CD4-positive, alpha-beta memory T cell (primary cell): ENCODE measurements at regions not wholly inside any gene's neighbourhood (a gene's known extent, or its start where the extent isn't known, plus 50 kb on each side); places are given as distances from the start of the nearest gene placed in this dataset.
"Not testable (repeated sequence)": the region's sequence is repeated elsewhere in the genome, so short reads cannot be mapped to it uniquely, and the experiment has no call there.

Experiments used
- CTCF ChIA-PET: fragments of 350-600 bp; sonication (Branson Sonifier 250); formaldehyde crosslinking; loops from one replicate; lab custom pipeline; 2021; ENCODE audit warnings: inconsistent platforms; ENCODE audit not compliant: partially characterized antibody; lab: Charles Lee
- POLR2A ChIA-PET: fragments of 350-600 bp; sonication (Branson Sonifier 250); formaldehyde crosslinking; loops from one replicate; lab custom pipeline; 2021; ENCODE audit not compliant: partially characterized antibody; lab: Charles Lee
- DNase-seq, 5 donors: peaks; one replicate each; pipeline versions ENCODE4 v3.0.0 to v3.0.0-alpha.2; 2020 to 2022; ENCODE audit warnings: mixed read lengths in 1 of 5
- H3K27ac ChIP-seq: one replicate; pipeline ENCODE4 v1.7.0; 2013; ENCODE audit warnings: low read depth, low read length
- H3K27me3 ChIP-seq: 2 replicates; pipeline ENCODE4 v1.7.0; 2013; ENCODE audit warnings: mild to moderate bottlenecking, low read length, moderate library complexity; ENCODE audit not compliant: insufficient read depth
- H3K36me3 ChIP-seq: 2 replicates; pipeline ENCODE4 v1.7.0; 2013; ENCODE audit warnings: mild to moderate bottlenecking, low read length, moderate library complexity; ENCODE audit not compliant: insufficient read depth
- H3K4me1 ChIP-seq: 2 replicates; pipeline ENCODE4 v1.7.0; 2013; ENCODE audit warnings: mild to moderate bottlenecking, low read length, moderate library complexity; ENCODE audit not compliant: insufficient read depth
- H3K4me3 ChIP-seq, 2 donors: one replicate each; pipeline ENCODE4 v1.7.0; 2013; ENCODE audit warnings: low read length in 2 of 2, mild to moderate bottlenecking in 1 of 2
- H3K9me3 ChIP-seq, 2 donors: one replicate each; pipeline ENCODE4 v1.7.0; 2013; ENCODE audit warnings: low read length in 2 of 2, control low read depth in 1 of 2; ENCODE audit not compliant: control insufficient read depth in 1 of 2
- H3K27ac Mint-ChIP-seq, 7 donors: one replicate each; pipeline ENCODE4 v1.8.0; 2020 to 2021; ENCODE audit warnings: mixed read lengths in 7 of 7, mild to moderate bottlenecking in 6 of 7, inconsistent platforms in 3 of 7, moderate library complexity in 3 of 7
- H3K27me3 Mint-ChIP-seq, 2 donors: one replicate each; pipeline ENCODE4 v1.8.0; 2020 to 2021; ENCODE audit warnings: mixed read lengths in 2 of 2
- H3K36me3 Mint-ChIP-seq, 2 donors: one replicate each; pipeline ENCODE4 v1.8.0; 2020 to 2021; ENCODE audit warnings: mixed read lengths in 2 of 2, inconsistent platforms in 1 of 2, mild to moderate bottlenecking in 1 of 2
- H3K4me1 Mint-ChIP-seq, 4 donors: one replicate each; pipeline ENCODE4 v1.8.0; 2020 to 2021; ENCODE audit warnings: mixed read lengths in 4 of 4, mild to moderate bottlenecking in 1 of 4
- H3K4me3 Mint-ChIP-seq, 8 donors: one replicate each; pipeline ENCODE4 v1.8.0; 2020 to 2021; ENCODE audit warnings: mixed read lengths in 8 of 8, mild to moderate bottlenecking in 7 of 8, moderate library complexity in 6 of 8, inconsistent platforms in 3 of 8
- H3K9me3 Mint-ChIP-seq, 8 donors: one replicate each; pipeline ENCODE4 v1.8.0; 2020 to 2021; ENCODE audit warnings: mixed read lengths in 8 of 8, mild to moderate bottlenecking in 5 of 8, inconsistent platforms in 3 of 8, moderate library complexity in 1 of 8
- intact Hi-C: fragments of 100-400 bp; cut with micrococcal nuclease; formaldehyde crosslinking; loops from one replicate; pipeline ENCODE4 v1.15.1; 2023

- H3K36me3 ChIP-seq = no peaks in the 10 kb centered on the region
- Mint-ChIP-seq H3K27ac (no peak overlapping the region), H3K4me3 (no peak overlapping the region), H3K27me3 (peaks cover 9 to 24% of the 10 kb centered on the region in 2 donors), H3K9me3 (peaks cover 0 to under 1% (median 0%) of the 10 kb centered on the region in 8 donors), H3K4me1 (peaks cover 0 to 6% (median 5%) of the 10 kb centered on the region in 4 donors), H3K36me3 (no peaks in the 10 kb centered on the region)
- no peaks in the 10 kb centered on the region for H3K4me1 ChIP-seq
- no peaks in the 10 kb centered on the region for H3K9me3 ChIP-seq
- no peak overlapping the region for H3K27ac ChIP-seq
- no peak overlapping the region for H3K4me3 ChIP-seq
- DNase-seq = no peak
- ChIA-PET POLR2A (no interaction called here), CTCF (no interaction called here)
- H3K27me3 ChIP-seq = no peaks in the 10 kb centered on the region
- intact Hi-C loops = no loop called here
Observed at GRCh38 chr14:101255765-101256125, 305.6 kb upstream of the DIO3 start.

- H3K4me1 Mint-ChIP-seq = peaks cover 0 to 6% (median 5%) of the 10 kb centered on the region in 4 donors
- CTCF ChIA-PET = no interaction called here
Observed at GRCh38 chr14:101256266-101256665, 305.0 kb upstream of the DIO3 start.

GRCh38 chr14:101257551-101257950 lies 303.7 kb upstream of the DIO3 start:
- no peak overlapping the region for H3K4me3 ChIP-seq
- no peak for DNase-seq
- no peaks in the 10 kb centered on the region for H3K36me3 ChIP-seq
- H3K27me3 Mint-ChIP-seq = peaks cover 8 to 21% of the 10 kb centered on the region in 2 donors
- CTCF ChIA-PET = no interaction called here
- peaks cover 0 to under 1% (median 0%) of the 10 kb centered on the region in 4 donors for H3K4me1 Mint-ChIP-seq
- no peak overlapping the region for H3K27ac Mint-ChIP-seq
- no peak overlapping the region for H3K27ac ChIP-seq
- H3K9me3 ChIP-seq = no peaks in the 10 kb centered on the region
- intact Hi-C loops = no loop called here
- H3K36me3 Mint-ChIP-seq = no peaks in the 10 kb centered on the region
- peaks cover 0 to 12% (median 2%) of the 10 kb centered on the region in 8 donors for H3K9me3 Mint-ChIP-seq
- H3K27me3 ChIP-seq = no peaks in the 10 kb centered on the region
- H3K4me3 Mint-ChIP-seq = no peak overlapping the region
- H3K4me1 ChIP-seq = no peaks in the 10 kb centered on the region
- POLR2A ChIA-PET = no interaction called here

More at GRCh38 chr14:101256266-101256665, 305.0 kb upstream of the DIO3 start:
- DNase-seq = no peak
- Mint-ChIP-seq H3K27ac (no peak overlapping the region), H3K4me3 (no peak overlapping the region), H3K27me3 (peaks cover 9 to 19% of the 10 kb centered on the region in 2 donors), H3K36me3 (no peaks in the 10 kb centered on the region), H3K9me3 (peaks cover 0 to under 1% (median 0%) of the 10 kb centered on the region in 8 donors)
- H3K4me3 ChIP-seq = no peak overlapping the region
- H3K36me3 ChIP-seq = no peaks in the 10 kb centered on the region
- no peaks in the 10 kb centered on the region for H3K4me1 ChIP-seq
- no peaks in the 10 kb centered on the region for H3K9me3 ChIP-seq
- H3K27ac ChIP-seq = no peak overlapping the region
- POLR2A ChIA-PET = no interaction called here
- intact Hi-C loops = no loop called here
- H3K27me3 ChIP-seq = no peaks in the 10 kb centered on the region

DNA sequence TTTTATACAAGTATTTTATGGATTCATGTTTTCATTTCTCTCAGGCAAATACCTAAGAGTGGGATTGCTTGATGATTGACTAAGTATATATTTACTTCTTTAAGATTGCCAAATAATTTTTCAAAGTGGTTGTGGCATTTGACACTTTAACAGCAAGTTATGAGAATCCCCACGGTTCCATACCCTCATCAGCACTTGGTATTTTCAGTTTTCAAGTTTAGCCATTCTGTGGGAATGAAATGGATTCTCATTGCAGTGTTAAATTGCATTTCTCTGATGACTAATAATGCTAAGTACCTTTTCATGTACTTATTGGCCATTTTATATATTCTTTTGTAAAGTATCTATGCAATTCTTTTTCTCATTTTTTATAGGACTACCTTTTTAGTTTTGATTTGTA lies 301.5 kb upstream of the DIO3 start:
- Histone ChIP-seq H3K9me3 (no peaks in the 10 kb centered on the region), H3K4me1 (no peaks in the 10 kb centered on the region), H3K27me3 (no peaks in the 10 kb centered on the region), H3K36me3 (no peaks in the 10 kb centered on the region), H3K4me3 (no peak overlapping the region), H3K27ac (no peak overlapping the region)
- no peak overlapping the region for H3K27ac Mint-ChIP-seq
- no peak for DNase-seq
- H3K36me3 Mint-ChIP-seq = no peaks in the 10 kb centered on the region
- H3K4me3 Mint-ChIP-seq = no peak overlapping the region
- peaks cover 10 to 22% of the 10 kb centered on the region in 2 donors for H3K27me3 Mint-ChIP-seq
- ChIA-PET POLR2A (no interaction called here), CTCF (no interaction called here)
- intact Hi-C loops = no loop called here
- H3K9me3 Mint-ChIP-seq = peaks cover 0 to 18% (median 4%) of the 10 kb centered on the region in 8 donors
- no peaks in the 10 kb centered on the region for H3K4me1 Mint-ChIP-seq

- CTCF ChIA-PET, H3K9me3 ChIP-seq, H3K27me3 ChIP-seq, H3K4me3 Mint-ChIP-seq, POLR2A ChIA-PET, H3K36me3 ChIP-seq, H3K4me3 ChIP-seq, H3K4me1 ChIP-seq, H3K27ac Mint-ChIP-seq, H3K4me1 Mint-ChIP-seq, H3K36me3 Mint-ChIP-seq, intact Hi-C loops, H3K27ac ChIP-seq, DNase-seq: not testable (repeated sequence)
- H3K9me3 Mint-ChIP-seq = peaks cover 0 to 16% (median 5%) of the 10 kb centered on the region in 8 donors
- H3K27me3 Mint-ChIP-seq = peaks cover 11 to 13% of the 10 kb centered on the region in 2 donors
Observed at GRCh38 chr14:101266441-101266840, 294.9 kb upstream of the DIO3 start.

- H3K27ac Mint-ChIP-seq = no peak overlapping the region
- ChIA-PET POLR2A (no interaction called here), CTCF (no interaction called here)
- intact Hi-C loops = no loop called here
- H3K9me3 Mint-ChIP-seq = peaks cover 0 to 3% (median 1%) of the 10 kb centered on the region in 8 donors
- DNase-seq = no peak
- peaks cover 7 to 12% of the 10 kb centered on the region in 2 donors for H3K27me3 Mint-ChIP-seq
- H3K36me3 Mint-ChIP-seq = no peaks in the 10 kb centered on the region
- H3K4me1 Mint-ChIP-seq = no peaks in the 10 kb centered on the region
- no peaks in the 10 kb centered on the region for H3K36me3 ChIP-seq
- H3K9me3 ChIP-seq = no peaks in the 10 kb centered on the region
- H3K4me1 ChIP-seq = no peaks in the 10 kb centered on the region
- H3K4me3 ChIP-seq = no peak overlapping the region
- no peaks in the 10 kb centered on the region for H3K27me3 ChIP-seq
- H3K4me3 Mint-ChIP-seq = no peak overlapping the region
- no peak overlapping the region for H3K27ac ChIP-seq
Observed at GRCh38 chr14:101273091-101273490, 288.2 kb upstream of the DIO3 start.

DNA sequence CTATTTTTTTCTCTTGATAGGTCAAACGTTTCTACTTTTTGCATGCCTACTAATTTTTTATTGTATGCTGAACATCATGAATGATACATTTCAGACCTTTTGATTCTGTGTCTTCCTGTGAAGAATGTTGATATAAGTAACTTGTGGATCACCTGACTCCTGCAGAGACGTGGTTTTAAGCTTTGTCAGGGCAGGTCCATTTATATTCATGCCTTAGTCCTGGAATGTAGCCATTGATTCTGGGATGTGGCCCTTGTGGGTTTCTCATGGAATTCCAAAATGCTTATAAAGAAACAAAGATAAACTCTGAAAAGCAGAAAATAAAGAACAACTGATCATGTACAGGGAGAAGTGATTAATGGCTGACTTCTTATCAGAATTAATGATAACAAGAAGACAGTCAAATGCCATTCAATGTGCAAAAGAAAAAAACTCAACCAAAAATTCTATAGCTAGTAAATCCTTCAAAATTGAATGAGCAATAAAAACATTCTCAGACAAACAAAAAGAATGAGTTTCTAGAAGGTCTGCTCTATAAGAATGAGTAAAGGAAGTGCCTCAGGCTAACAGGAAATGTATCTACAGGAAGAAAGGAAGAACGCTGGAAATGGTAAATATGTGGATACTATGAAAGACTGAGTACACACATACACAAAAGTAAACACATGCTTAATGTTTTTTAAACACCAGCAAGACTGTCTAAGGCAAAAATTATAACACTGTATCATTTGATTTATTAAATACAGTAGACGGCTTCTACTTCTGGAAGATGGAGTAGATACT lies 284.8 kb upstream of the DIO3 start:
- no peaks in the 10 kb centered on the region for H3K36me3 ChIP-seq
- no peak overlapping the region for H3K27ac ChIP-seq
- H3K36me3 Mint-ChIP-seq = no peaks in the 10 kb centered on the region
- ChIA-PET POLR2A (no interaction called here), CTCF (no interaction called here)
- intact Hi-C loops = no loop called here
- H3K9me3 Mint-ChIP-seq = peaks cover 0 to 14% (median 8%) of the 10 kb centered on the region in 8 donors
- H3K9me3 ChIP-seq = no peaks in the 10 kb centered on the region
- no peaks in the 10 kb centered on the region for H3K4me1 ChIP-seq
- H3K27me3 Mint-ChIP-seq = peaks cover 10 to 23% of the 10 kb centered on the region in 2 donors
- H3K4me3 ChIP-seq = no peak overlapping the region
- no peak overlapping the region for H3K4me3 Mint-ChIP-seq
- DNase-seq = no peak
- H3K27ac Mint-ChIP-seq = no peak overlapping the region
- no peaks in the 10 kb centered on the region for H3K27me3 ChIP-seq
- no peaks in the 10 kb centered on the region for H3K4me1 Mint-ChIP-seq
